ENCODE measurements at regions not wholly inside any gene's neighbourhood (a gene's known extent, or its start where the extent isn't known, plus 50 kb on each side); places are given as distances from the start of the nearest gene placed in this dataset.

- TF ChIP-seq CTCF (IDR thresholded peaks at IDR 0.05), result no peak
- TF ChIP-seq POLR2A (IDR thresholded peaks at IDR 0.05), result no peak
Observed at GRCh38 chr14:106491851-106492250, 965.5 kb downstream of the TMEM121 start.
